Activated B cell treated with CpG ODN at 0.5 μM for 24 hours (primary cell): ENCODE measurements at regions not wholly inside any gene's neighbourhood (a gene's known extent, or its start where the extent isn't known, plus 50 kb on each side); places are given as distances from the start of the nearest gene placed in this dataset.

Experiments used
- ATAC-seq: fragments of 200-7000 bp; cut with Tn5 transposase; one replicate; pipeline ENCODE4 v1.10.0; 2021; ENCODE audit warnings: low read depth, mild to moderate bottlenecking, moderate library complexity
- CTCF ChIA-PET: fragments of 350-600 bp; sonication (Branson Sonifier 250); formaldehyde crosslinking; loops from one replicate; lab custom pipeline; 2021; ENCODE audit warnings: antibody characterized with exemption; lab: Charles Lee
- POLR2A ChIA-PET: fragments of 350-600 bp; sonication (Branson Sonifier 250); formaldehyde crosslinking; loops from one replicate; lab custom pipeline; 2021; ENCODE audit warnings: antibody characterized with exemption; lab: Charles Lee
- DNase-seq: peaks from one replicate; pipeline ENCODE4 v3.0.0; 2022
- H3K27ac Mint-ChIP-seq: one replicate; pipeline ENCODE4 v1.8.0; 2020; ENCODE audit warnings: mixed read lengths
- H3K27me3 Mint-ChIP-seq: one replicate; pipeline ENCODE4 v1.8.0; 2021; ENCODE audit warnings: mixed read lengths
- H3K36me3 Mint-ChIP-seq: one replicate; pipeline ENCODE4 v1.8.0; 2021; ENCODE audit warnings: low read depth, mixed read lengths
- H3K4me1 Mint-ChIP-seq: one replicate; pipeline ENCODE4 v1.8.0; 2021; ENCODE audit warnings: mixed read lengths
- H3K4me3 Mint-ChIP-seq: one replicate; pipeline ENCODE4 v1.8.0; 2020; ENCODE audit warnings: mild to moderate bottlenecking, mixed read lengths
- H3K9me3 Mint-ChIP-seq: one replicate; pipeline ENCODE4 v1.8.0; 2020; ENCODE audit warnings: mixed read lengths
- intact Hi-C: fragments of 100-400 bp; cut with micrococcal nuclease; formaldehyde crosslinking; loops from one replicate; pipeline ENCODE4 v1.15.1; 2024
- TF ChIP-seq, protein P1 (sequence below): fragments of 200-600 bp; IDR thresholded peaks from one replicate; pipeline ENCODE4 v1.8.0; 2022; ENCODE audit warnings: antibody characterized with exemption, mild to moderate bottlenecking

DNA sequence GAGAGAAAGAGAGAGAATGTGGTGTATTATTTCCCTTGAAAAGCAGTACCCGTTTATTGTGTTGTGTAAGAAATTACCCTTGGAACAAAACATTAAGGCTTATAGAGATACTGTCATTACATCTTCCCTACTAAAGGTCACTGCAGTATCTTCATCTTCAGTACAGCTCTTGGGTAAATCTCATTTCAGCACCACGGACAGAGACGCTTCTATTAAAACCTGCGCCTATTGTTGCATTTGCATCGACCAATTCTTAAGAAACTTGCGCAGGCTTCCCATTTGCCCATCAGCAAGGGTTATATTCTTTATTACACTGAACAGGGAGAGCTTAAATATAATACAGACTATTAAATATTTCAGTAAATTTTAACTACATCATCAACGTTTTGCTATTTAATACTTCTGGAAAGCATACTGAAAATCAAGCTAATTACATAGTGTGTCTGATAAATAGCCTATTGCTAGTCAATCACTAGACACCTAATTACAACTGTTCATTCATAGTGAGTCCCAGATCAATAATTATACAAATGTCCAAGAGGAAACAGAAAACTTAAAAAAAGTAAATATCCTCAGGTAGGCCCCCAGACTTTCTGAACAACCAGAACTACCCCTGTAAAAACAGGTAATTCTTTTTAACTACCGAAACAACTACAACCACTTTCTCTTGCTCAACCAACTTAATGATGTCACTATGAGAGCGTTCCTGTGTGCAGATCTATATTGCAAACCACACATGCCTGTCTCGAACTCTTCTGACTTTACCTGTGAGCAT lies 350.6 kb downstream of the LIG4 start:
- Mint-ChIP-seq H3K36me3 (no peaks in the 10 kb centered on the region), H3K27ac (no peak overlapping the region), H3K4me1 (peaks cover 8% of the 10 kb centered on the region), H3K9me3 (no peaks in the 10 kb centered on the region), H3K27me3 (peaks cover 25% of the 10 kb centered on the region), H3K4me3 (no peak overlapping the region)
- POLR2A ChIA-PET: no interaction called here
- ATAC-seq (no peak), DNase-seq (no peak)
- CTCF ChIA-PET: no interaction called here
- intact Hi-C loops: no loop called here
- TF ChIP-seq, protein P1, sequence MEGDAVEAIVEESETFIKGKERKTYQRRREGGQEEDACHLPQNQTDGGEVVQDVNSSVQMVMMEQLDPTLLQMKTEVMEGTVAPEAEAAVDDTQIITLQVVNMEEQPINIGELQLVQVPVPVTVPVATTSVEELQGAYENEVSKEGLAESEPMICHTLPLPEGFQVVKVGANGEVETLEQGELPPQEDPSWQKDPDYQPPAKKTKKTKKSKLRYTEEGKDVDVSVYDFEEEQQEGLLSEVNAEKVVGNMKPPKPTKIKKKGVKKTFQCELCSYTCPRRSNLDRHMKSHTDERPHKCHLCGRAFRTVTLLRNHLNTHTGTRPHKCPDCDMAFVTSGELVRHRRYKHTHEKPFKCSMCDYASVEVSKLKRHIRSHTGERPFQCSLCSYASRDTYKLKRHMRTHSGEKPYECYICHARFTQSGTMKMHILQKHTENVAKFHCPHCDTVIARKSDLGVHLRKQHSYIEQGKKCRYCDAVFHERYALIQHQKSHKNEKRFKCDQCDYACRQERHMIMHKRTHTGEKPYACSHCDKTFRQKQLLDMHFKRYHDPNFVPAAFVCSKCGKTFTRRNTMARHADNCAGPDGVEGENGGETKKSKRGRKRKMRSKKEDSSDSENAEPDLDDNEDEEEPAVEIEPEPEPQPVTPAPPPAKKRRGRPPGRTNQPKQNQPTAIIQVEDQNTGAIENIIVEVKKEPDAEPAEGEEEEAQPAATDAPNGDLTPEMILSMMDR: no peak

DNA sequence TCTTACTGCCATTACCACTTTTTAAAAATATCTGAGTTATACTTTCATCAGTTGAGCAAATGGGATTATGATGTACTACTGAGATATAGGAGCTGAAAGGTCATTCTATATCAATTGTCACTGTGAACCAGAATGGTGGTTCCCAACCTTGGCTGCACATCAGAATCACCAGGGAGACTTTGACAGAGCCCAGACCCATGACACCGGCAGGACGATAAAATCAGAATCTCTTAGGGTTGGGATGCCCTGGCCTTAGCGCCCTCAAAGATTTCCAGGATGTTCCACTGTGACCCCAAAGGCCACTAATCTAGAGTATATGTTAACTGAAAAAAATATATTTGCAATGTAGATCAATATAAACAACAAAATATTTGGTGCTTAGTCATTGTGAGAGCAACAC lies 355.1 kb downstream of the LIG4 start:
- TF ChIP-seq, protein P1: no peak
- Mint-ChIP-seq H3K36me3 (no peaks in the 10 kb centered on the region), H3K27me3 (peaks cover 12% of the 10 kb centered on the region), H3K4me1 (no peaks in the 10 kb centered on the region), H3K9me3 (peaks cover 2% of the 10 kb centered on the region), H3K4me3 (no peak overlapping the region), H3K27ac (no peak overlapping the region)
- ChIA-PET CTCF (no interaction called here), POLR2A (no interaction called here)
- intact Hi-C loops: no loop called here
- no peak for DNase-seq
- no peak for ATAC-seq

DNA sequence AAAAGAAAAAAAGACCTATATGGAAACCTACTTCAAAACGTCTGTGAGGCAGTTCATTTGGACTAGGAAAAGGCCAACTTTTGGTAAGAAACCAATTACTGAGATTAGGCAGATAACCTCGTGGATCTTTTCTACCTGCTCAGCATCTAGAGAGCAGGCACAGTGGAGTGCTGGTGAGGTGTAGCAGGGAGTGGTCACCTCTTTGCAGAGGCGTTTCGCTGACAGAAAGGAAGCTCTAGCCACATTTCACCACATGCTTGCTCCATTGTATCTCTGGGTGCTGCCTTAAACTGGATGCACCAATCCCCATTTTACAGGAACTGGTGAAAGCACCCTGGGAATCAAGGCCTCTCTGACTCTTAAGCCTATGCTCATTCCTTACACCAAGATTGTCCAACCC lies 360.5 kb downstream of the LIG4 start:
- Mint-ChIP-seq H3K9me3 (peaks cover 2% of the 10 kb centered on the region), H3K4me3 (no peak overlapping the region), H3K36me3 (no peaks in the 10 kb centered on the region), H3K27ac (no peak overlapping the region), H3K4me1 (no peaks in the 10 kb centered on the region), H3K27me3 (no peaks in the 10 kb centered on the region)
- TF ChIP-seq, protein P1: no peak
- POLR2A ChIA-PET: no interaction called here
- CTCF ChIA-PET: no interaction called here
- intact Hi-C loops: no loop called here
- DNase-seq: no peak
- ATAC-seq: no peak

DNA sequence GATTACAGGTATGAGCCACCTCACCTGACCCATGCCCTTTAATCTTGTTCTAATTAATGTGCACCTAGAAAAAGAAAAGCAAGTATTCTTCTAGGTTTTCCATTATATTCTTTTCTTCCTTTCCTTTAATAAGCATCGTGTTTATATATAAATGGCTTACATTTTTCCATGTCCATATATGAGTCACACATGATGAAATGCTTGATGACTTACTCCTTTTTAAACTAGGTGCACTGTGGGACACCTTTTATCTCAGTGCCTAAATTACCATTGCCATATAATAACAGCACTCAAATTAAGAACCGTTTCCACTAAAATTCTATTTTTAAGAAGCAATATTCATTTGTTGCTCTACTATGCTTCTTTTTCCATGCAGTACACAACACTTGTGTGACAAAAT lies 363.3 kb downstream of the LIG4 start:
- ChIA-PET CTCF (no interaction called here), POLR2A (no interaction called here)
- TF ChIP-seq, protein P1: no peak
- Mint-ChIP-seq H3K4me3 (no peak overlapping the region), H3K27me3 (no peaks in the 10 kb centered on the region), H3K27ac (no peak overlapping the region), H3K36me3 (no peaks in the 10 kb centered on the region), H3K4me1 (no peaks in the 10 kb centered on the region), H3K9me3 (no peaks in the 10 kb centered on the region)
- no peak for ATAC-seq
- intact Hi-C loops: no loop called here
- no peak for DNase-seq

DNA sequence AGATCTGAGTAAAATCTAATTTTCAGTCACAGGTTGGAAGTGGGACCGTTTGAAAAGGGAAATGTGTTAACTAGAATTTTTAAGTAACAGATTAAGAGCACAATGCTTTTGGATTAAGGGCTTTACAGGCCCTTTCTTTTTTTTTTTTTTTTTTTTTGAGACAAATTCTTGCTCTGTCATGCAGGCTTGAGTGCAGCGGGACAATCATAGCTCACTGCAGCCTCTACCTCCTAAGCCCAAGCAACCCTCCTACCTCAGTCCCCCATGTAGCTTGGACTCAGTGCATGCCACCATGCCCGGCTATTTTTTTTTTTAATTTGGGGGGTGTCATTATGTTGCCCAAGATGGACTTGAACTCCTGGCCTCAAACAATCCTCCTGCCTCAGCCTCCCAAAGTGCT lies 363.7 kb downstream of the LIG4 start:
- CTCF ChIA-PET: no interaction called here
- Mint-ChIP-seq H3K27ac (no peak overlapping the region), H3K27me3 (no peaks in the 10 kb centered on the region), H3K4me3 (no peak overlapping the region), H3K36me3 (no peaks in the 10 kb centered on the region), H3K4me1 (no peaks in the 10 kb centered on the region), H3K9me3 (no peaks in the 10 kb centered on the region)
- DNase-seq: no peak
- ATAC-seq: no peak
- POLR2A ChIA-PET: no interaction called here
- intact Hi-C loops: no loop called here
- TF ChIP-seq, protein P1: no peak
